BE2C (cell line): ENCODE measurements at regions not wholly inside any gene's neighbourhood (a gene's known extent, or its start where the extent isn't known, plus 50 kb on each side); places are given as distances from the start of the nearest gene placed in this dataset.

Experiments
- DNase-seq: peaks from one replicate; pipeline ENCODE4 v3.0.0-alpha.2; 2020
- H3K27me3 ChIP-seq: fragments of 250-450 bp; sonication (Bioruptor Pico); 2 replicates; pipeline ENCODE4 v1.5.1; 2020; ENCODE audit warnings: mild to moderate bottlenecking
- H3K36me3 ChIP-seq: fragments of 250-450 bp; sonication (Bioruptor Pico); 2 replicates; pipeline ENCODE4 v1.5.1; 2020; ENCODE audit warnings: mild to moderate bottlenecking
- H3K4me1 ChIP-seq: fragments of 250-450 bp; sonication (Bioruptor Pico); 2 replicates; pipeline ENCODE4 v1.5.1; 2020
- H3K4me3 ChIP-seq: 2 replicates; pipeline ENCODE4 v1.5.1; 2011; ENCODE audit warnings: low read depth, low read length
- H3K9me3 ChIP-seq: fragments of 250-450 bp; sonication (Bioruptor Pico); 2 replicates; pipeline ENCODE4 v1.5.1; 2020
- TF ChIP-seq, protein P1 (sequence below): IDR thresholded peaks from 2 replicates; pipeline ENCODE4 v1.5.1; 2012; ENCODE audit warnings: mild to moderate bottlenecking, low read depth, low read length

DNA sequence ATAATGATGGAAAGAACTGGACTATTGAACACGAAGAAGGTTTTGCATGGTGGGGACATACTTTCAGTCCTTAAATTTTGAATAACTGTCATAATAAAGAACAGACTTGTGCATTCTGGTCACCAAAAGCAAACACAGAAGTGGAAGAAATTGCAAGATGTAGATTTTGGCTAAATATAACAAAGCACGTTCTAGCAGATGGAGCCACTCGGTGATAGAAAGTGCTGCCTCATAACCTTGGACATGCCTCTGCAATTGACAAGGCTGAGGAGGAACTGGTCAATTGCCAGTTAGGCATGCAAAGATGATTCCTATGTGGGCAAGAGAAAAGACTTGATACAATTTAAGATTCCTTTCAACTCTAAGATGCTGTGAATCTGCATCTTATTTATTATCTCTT is 244.1 kb upstream of the ZC3H12C start:
- DNase-seq: no peak
- H3K36me3 ChIP-seq: no peaks in the 10 kb centered on the region
- no peaks in the 10 kb centered on the region for H3K9me3 ChIP-seq
- TF ChIP-seq, protein P1, sequence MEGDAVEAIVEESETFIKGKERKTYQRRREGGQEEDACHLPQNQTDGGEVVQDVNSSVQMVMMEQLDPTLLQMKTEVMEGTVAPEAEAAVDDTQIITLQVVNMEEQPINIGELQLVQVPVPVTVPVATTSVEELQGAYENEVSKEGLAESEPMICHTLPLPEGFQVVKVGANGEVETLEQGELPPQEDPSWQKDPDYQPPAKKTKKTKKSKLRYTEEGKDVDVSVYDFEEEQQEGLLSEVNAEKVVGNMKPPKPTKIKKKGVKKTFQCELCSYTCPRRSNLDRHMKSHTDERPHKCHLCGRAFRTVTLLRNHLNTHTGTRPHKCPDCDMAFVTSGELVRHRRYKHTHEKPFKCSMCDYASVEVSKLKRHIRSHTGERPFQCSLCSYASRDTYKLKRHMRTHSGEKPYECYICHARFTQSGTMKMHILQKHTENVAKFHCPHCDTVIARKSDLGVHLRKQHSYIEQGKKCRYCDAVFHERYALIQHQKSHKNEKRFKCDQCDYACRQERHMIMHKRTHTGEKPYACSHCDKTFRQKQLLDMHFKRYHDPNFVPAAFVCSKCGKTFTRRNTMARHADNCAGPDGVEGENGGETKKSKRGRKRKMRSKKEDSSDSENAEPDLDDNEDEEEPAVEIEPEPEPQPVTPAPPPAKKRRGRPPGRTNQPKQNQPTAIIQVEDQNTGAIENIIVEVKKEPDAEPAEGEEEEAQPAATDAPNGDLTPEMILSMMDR: no peak
- H3K27me3 ChIP-seq: no peaks in the 10 kb centered on the region; the same call in 1 of the 2 replicates
- H3K4me3 ChIP-seq: no peak overlapping the region
- H3K4me1 ChIP-seq: peaks cover 7% of the 10 kb centered on the region; the same call in 1 of the 2 replicates

DNA sequence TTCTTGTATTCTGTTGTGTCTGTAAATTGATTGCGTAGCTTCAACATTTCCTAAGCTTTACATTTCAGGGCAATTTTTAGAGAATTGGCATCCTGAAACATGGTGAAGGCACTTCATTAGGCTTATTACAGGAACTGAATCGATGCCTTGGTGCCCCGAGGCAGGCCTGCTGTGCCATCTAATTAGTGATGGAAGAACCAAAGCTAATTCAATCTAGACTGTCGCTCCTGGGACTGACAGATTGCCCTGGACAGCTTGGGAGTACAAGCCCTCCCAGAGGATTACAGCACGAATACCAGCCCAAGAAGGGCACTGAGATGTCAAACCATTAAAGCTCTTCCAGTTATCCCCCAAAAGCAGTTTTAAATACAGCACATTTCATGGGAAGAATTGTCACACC is 243.2 kb upstream of the ZC3H12C start:
- Histone ChIP-seq H3K36me3 (no peaks in the 10 kb centered on the region), H3K4me3 (no peak overlapping the region), H3K4me1 (peaks cover 7% of the 10 kb centered on the region; the same call in 1 of the 2 replicates), H3K27me3 (no peaks in the 10 kb centered on the region; the same call in 1 of the 2 replicates), H3K9me3 (no peaks in the 10 kb centered on the region)
- DNase-seq: peak; percentile 68
- TF ChIP-seq, protein P1: no peak

DNA sequence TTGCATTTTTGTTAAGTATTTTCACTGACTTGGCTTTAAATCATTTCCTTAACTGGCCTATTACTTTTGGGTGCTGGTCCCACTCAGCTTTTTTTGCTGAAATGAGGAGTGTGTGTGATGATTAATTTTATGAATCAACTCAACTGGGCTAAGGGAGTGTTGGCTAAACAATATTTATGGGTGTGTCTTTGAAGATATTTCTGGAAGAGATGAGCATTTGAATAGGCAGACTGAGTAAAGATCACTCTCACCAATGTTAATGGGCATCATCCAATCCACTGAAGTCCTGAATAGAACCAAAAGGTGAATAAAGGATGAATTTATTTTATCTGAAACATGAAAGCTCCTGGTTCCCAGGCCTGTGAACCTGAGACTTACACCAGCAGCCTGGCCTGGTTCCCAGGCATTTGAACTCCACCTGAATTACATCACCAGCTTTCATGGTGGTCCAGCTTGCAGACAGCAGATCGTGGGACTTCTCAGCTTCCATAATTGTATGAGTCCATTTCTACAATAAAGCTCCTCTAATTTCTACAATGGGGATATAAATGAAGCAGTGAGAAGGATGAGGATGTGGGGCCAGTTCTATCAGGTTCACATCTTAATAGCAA is 241.3 kb upstream of the ZC3H12C start:
- H3K27me3 ChIP-seq: no peaks in the 10 kb centered on the region; the same call in 1 of the 2 replicates
- peaks cover 7% of the 10 kb centered on the region; the same call in 1 of the 2 replicates for H3K4me1 ChIP-seq
- no peak overlapping the region for H3K4me3 ChIP-seq
- H3K9me3 ChIP-seq: no peaks in the 10 kb centered on the region
- no peak for DNase-seq
- TF ChIP-seq, protein P1: no peak
- H3K36me3 ChIP-seq: no peaks in the 10 kb centered on the region

DNA sequence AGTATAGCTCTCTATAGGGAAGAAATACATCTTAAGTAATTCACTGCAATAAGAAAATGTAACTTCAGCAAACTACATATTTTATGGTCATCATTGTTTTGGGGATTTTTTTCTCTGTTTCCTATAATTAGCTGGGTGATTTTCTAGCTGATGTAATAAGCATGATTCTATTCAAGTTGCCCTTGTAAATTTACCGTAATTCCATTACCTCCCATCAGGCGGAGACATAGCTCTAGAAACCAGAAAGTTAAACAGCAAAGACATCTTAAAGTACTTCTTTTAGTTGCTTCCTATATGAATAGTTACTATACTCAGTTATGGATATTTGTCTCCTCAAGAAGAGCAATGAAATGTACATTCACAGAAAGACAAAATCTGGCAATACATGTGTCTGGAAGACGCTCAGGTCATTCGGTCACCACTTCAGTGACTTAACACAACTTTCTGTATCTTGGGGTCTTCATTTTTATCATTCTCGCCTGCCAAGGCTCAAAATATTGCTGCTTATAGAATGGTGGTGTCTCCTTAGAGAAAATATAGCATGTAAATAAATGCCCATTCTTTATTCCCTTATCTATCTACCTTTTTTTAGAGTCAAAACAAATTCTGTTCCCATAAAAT is 239.9 kb upstream of the ZC3H12C start:
- TF ChIP-seq, protein P1: peak; percentile 67
- no peak overlapping the region for H3K4me3 ChIP-seq
- no peaks in the 10 kb centered on the region for H3K36me3 ChIP-seq
- DNase-seq: peak; percentile 23
- H3K9me3 ChIP-seq: no peaks in the 10 kb centered on the region
- H3K27me3 ChIP-seq: no peaks in the 10 kb centered on the region; the same call in 1 of the 2 replicates
- no peaks in the 10 kb centered on the region for H3K4me1 ChIP-seq

DNA sequence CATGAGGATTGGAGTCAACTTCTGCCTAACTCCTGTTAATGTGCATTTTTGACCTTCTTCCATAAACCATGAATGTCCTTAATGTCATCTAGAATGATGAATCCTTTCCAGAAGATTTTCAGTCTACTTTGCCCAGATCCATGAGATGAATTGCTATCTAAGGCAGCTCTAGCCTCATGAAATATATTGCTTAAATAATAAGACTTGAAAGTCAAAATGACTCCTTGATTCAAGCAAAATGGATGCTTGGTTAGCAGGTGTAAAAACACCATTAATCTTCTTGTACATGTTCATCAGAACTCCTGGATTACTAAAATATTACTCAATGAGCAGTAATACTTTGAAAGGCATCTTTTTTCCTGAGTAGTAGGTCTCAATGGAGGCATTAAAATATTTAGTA is 238.5 kb upstream of the ZC3H12C start:
- H3K4me3 ChIP-seq: no peak overlapping the region
- no peaks in the 10 kb centered on the region; the same call in 1 of the 2 replicates for H3K27me3 ChIP-seq
- TF ChIP-seq, protein P1: no peak
- H3K9me3 ChIP-seq: no peaks in the 10 kb centered on the region
- DNase-seq: no peak
- no peaks in the 10 kb centered on the region for H3K4me1 ChIP-seq
- H3K36me3 ChIP-seq: no peaks in the 10 kb centered on the region

DNA sequence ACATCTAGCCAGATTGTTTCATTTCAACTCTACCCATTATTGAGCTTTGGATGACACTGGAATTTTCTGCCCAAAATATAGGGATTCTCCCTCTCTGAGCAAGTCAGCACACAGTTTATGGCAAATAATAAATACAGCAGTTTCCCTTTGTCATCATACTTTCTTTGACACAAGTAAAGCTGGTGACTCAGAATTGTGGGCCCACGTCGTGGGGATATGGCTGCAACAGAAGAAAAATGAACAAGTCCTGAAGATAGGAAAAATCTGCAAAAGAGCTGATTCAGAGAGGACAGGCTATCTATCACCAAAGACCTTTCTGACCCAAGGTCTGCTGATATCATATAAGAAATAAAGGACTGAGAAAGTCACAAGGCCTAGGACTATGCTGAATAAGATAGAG is 236.3 kb upstream of the ZC3H12C start:
- no peaks in the 10 kb centered on the region for H3K36me3 ChIP-seq
- no peaks in the 10 kb centered on the region for H3K9me3 ChIP-seq
- H3K4me3 ChIP-seq: no peak overlapping the region
- TF ChIP-seq, protein P1: no peak
- no peaks in the 10 kb centered on the region for H3K4me1 ChIP-seq
- no peak for DNase-seq
- no peaks in the 10 kb centered on the region; the same call in 1 of the 2 replicates for H3K27me3 ChIP-seq
